HG03432 (cell line): ENCODE measurements at regions not wholly inside any gene's neighbourhood (a gene's known extent, or its start where the extent isn't known, plus 50 kb on each side); places are given as distances from the start of the nearest gene placed in this dataset.
"Not testable (repeated sequence)": the region's sequence is repeated elsewhere in the genome, so short reads cannot be mapped to it uniquely, and the experiment has no call there.

Experiments
- ATAC-seq: cut with Tn5 transposase; IDR thresholded peaks from one replicate; pipeline ENCODE4 v1.9.1; 2021; ENCODE audit warnings: mild to moderate bottlenecking, moderate library complexity; ENCODE audit not compliant: unreplicated experiment

DNA sequence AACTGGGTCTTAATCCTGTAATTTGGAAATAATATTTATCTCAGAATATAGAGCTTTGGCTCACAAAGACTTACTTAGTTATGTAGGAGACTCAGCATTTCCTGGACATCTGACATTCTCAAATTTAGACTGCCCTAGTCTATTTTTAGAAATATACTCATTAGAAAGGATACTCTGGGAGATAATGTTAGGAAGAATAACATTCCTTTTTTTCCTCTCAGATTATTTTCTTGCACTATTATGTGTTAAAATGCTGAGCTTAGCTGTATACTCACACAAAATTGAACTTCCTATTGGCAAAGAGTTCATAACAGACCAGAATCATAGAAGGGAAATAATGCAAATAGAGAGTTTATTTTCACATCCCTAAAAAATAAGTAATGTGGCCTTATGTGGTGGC lies 1424.9 kb upstream of the PCDH7 start:
- ATAC-seq = no peak

DNA sequence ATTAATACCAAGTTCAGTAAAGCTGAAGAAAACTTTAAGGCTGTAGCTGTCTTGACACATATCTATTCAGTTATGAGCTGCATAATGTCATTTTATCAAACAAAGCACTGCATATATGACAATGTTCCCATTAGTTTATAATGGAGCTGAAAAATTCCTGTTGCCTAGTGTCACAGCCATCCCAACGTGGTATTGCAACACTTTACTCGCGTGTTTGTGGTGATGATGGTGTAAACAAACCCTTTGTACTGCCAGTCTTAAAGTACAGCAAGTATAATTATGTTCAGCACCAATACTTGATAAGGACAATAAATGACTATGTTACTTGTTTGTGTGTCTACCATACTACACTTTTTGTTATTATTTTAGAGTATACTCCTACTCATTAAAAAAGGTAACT lies 1415.6 kb upstream of the PCDH7 start:
- no peak for ATAC-seq

GRCh38 chr4:29307256-29307655 lies 1412.9 kb upstream of the PCDH7 start:
- no peak for ATAC-seq

GRCh38 chr4:29307755-29308154 lies 1412.4 kb upstream of the PCDH7 start:
- no peak for ATAC-seq

GRCh38 chr4:29309050-29309449 lies 1411.1 kb upstream of the PCDH7 start:
- ATAC-seq = no peak

DNA sequence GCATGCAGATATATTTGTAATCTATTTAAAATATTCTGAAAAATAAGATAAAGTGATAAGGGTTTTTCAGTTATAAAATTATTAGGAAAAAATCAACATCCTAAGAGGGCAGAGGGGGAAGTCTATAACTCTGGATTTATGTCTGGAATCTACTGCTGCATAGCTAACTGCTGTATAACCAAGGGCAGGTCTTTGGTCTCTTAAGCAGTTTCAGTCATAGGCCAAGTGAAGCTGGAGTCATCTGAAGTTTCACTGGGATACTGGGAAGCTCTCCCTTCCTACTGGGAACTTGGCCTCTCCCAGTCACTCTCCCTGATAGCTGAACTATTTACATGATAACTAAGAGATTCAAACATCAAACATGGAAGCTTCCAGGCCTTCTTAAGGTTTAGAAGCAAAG lies 1409.9 kb upstream of the PCDH7 start:
- no peak for ATAC-seq

DNA sequence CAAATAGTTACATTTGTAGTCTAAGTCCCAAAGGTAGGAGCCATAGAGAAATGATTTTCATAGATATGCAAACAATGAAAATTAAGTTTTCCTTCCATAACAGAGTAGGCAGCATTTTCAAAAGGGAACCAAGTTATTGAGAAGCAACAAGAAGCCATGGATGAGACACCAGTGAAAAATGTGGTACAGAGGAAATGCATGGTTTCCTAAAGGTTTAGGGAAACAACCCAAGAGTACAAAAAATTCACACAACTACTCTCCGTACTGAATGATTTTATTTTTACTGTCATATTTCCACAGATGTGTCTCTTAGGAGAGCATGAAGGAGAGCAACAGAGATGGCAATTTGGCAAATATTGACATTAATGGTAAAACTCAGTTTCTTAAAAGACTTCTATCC lies 1408.9 kb upstream of the PCDH7 start:
- no peak for ATAC-seq

DNA sequence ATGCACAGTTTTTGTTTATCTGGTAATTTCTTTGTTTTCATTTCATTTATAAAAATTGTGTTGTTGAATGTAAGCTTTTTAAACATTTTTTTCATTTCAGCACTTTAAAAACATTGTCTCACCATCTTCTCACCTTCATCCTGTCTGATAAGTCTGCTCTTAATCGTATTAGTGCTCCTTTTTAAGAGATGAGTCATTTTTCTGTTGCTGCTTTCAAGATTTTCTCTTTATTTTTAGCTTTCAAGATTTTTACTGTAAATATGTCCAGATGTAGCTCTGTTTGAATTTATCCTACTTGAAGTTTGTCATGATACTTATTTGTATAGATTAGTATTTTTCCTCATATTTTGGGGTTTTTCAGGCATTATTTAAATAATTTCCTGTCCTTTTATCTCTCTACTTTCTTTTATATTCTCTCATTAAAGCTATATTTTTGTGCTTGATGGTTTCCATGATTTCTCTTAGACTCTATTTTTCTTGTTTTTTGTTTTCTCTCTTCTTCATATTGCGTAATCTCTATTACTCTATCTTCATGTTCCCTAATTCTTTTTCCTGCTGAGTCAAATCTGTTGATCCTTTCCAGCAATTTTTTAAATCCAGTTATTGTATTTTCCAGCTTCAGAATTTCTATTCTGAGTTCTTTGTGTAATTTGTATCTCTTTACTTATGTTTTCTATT lies 1400.4 kb upstream of the PCDH7 start:
- no peak for ATAC-seq

DNA sequence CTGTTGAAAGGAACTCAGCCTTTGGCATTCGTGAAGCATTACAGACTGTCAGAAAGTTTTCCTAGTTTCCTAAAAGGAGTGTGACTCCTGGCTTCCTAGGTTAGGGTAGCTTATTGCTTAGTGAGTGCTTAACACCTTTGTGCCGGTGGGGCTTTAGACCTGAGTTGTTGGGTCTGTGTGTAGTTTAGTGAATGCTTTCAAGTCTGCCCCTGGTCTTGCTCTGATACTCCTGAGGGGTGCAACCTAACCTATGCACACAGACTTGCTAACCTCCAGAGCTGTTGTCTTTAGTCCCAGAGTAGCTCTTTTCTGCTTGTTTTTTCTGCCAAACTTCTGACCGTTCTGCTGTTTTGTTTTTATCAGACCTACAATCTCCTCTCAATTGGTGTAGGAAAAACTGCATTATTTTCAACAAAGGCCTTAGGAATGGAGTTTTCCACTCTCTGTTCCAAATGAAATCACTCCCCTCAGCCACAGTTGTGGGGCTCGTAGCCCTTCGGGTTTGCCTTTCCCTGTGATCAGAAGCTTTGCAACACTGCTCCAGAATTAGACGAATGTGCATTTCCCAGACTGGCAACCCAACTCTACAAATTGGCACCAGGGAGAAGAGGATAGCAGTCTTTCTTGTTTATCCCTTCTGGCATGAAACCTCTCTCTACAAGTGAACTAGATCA lies 1399.1 kb upstream of the PCDH7 start:
- no peak for ATAC-seq

GRCh38 chr4:29326004-29326403 lies 1394.2 kb upstream of the PCDH7 start:
- no peak for ATAC-seq

DNA sequence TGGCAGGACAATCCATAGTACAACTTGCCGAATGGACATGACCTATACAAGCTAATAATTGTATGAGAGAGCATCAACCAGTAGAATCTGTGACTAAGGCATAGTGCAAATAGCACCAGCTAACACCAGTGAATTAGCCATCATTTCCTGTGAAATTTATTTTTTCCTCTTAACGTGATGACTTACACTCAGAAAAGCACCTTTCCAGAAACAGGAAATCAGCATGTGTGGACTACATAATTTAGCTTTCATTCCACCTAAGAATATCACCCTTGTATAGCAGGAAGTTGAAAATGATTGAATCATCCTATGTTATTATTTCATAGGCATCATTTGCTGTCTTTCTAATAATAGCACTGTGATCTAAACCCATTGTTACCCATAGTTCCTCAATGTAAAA lies 1393.4 kb upstream of the PCDH7 start:
- no peak for ATAC-seq

DNA sequence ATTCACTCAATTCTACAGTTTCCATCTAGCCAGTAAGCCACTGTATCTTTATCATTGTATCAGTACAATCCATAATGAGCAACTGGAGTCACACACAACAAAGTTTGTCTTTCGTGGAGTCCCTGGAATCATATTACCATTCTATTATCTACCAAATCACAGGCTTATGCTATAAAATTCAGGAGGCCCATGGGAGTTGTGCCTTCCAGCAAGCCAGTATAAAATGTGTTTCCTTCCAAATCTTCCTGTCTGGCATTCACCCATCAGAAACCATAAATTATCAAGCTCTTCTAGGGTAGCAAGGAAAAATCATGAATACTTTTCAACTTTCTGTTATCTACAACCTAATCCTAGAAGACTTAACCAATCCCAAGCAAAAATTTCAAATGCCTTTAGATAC lies 1383.3 kb upstream of the PCDH7 start:
- ATAC-seq = no peak

DNA sequence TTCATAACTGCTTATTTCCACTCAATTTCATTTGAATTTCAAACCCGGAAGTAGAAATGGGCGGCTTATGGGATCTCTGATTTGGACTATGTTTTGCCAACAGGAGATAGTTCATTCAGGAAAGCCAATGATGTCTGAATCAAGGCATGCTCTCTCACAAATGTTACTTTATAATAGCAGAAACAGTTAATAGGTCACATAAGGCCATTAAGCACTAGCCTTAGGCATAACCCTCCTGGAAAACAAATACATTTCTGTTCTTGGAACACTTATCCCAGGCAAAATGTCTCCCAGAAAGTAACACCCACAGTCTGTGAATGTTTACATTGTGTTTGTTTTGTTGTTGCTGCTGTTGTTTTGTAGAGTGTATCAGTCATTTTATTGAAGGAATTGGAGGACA lies 1347.2 kb upstream of the PCDH7 start:
- ATAC-seq = no peak

DNA sequence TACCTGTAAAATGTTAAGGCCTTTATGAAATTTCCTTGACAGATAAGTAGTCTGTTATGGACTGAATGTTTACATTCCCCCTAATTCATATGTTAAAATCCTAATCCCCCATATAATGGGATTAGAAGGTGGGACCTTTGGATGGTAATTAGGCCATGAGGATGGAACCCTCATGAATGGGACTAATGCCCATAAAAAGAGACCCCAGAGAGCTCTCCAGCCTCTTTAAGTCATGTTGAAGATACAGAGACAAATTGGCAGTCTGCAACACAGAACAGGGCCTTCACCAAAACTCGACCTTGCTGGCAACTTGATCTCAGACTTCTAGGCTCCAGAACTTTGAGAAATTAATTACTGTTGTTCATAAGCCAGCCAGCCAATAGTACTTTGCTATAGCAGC lies 1344.5 kb upstream of the PCDH7 start:
- no peak for ATAC-seq

DNA sequence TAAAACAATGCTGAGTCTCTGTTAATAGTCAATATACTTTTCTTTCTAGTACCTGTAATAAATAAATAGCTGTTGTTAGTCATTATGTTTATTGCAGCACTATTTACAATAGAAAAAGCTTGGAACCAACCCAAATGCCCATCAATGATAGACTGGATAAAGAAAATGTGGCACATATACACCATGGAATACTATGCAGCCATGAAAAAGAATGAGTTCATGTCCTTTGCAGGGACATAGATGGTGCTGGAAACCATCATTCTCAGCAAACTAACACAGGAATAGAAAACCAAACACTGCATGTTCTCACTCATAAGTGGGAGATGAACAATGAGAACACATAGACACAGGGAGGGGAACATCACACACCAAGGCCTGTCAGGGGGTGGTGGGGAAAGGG lies 1341.9 kb upstream of the PCDH7 start:
- ATAC-seq = not testable (repeated sequence)

DNA sequence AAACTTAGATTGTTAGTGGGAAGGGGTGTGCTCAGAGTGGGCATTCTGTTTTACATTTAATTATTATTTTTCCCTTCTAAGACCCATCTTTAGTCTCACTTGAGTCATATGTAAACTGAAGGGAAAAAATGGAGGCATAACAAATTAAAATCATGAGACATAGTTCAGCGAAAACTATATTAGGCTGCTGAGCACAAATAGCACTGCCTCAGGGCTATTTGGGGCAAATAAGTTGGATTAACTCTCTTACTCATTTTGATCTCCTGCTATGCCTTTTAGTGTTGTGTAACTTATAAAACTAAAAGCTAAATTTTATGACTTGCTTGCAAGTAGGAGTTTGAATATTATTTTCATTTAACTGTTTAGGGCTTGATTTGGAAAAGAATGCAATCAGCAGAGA lies 1329.2 kb upstream of the PCDH7 start:
- ATAC-seq = no peak

- ATAC-seq = no peak
Observed at GRCh38 chr4:29405116-29405515, 1315.1 kb upstream of the PCDH7 start.

- ATAC-seq = no peak
Observed at GRCh38 chr4:29415771-29416170, 1304.4 kb upstream of the PCDH7 start.

DNA sequence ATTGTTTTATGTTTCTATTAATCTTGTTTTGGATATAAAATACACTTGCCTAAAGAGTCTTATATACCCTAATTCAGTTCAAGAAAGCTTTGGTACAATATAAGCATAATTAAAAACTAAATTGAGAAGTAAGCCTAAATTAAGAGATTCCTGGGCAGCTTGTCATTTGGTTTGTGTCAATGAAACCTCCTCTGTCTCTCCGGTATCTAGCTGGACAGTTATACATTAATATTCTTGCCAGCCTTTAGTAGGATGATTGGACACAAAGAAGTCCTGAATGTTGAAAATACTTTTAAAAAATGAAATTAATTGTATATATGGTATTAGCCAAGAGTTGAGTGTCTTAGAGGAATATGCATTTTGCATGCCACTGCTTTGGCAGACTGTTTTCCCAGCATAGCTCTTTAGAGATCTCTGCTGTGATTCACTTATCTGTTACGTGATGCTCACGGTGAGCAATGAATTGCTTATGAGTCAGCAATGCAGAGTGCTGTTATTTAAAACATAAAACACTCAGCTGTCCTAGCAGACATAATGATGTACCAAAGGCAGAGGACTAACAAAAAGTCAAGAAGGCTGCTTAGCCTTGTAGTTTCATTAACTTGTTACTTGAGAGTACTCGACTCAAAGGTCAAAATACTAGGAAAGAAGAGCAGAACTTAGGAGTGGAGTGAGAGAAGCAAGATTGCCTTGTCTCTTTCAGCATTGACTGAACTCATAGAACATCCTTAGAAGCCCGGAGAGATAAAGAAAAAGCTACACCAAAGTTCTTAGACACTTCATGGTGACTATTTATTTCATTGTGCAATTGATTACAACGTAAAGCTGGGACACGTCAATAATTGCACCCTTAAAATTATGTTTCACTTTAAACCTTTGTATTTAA lies 1296.1 kb upstream of the PCDH7 start:
- no peak for ATAC-seq

DNA sequence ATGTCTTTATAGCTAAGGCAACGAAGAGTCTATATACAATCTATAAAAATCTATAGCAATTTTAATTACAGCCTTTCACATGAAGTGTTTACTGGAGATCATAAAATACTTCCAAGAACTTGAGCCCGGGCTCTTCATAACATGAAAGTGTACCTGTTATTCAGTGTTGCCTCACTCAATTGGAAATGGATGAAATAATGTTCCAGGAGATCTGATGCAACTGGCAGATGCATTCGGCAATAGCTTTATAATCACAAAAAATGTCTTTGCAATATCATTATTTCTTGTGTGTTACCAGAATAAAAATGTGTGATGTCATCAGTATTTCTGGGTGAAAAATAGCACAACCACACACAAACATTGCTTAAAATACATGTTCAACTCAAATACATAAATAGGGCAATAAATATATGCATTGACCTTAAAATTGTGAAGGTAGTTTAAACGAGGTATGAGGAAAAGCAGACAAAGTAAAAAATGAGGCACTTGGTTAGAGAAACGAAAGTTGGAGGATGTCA lies 1266.8 kb upstream of the PCDH7 start:
- ATAC-seq = no peak

DNA sequence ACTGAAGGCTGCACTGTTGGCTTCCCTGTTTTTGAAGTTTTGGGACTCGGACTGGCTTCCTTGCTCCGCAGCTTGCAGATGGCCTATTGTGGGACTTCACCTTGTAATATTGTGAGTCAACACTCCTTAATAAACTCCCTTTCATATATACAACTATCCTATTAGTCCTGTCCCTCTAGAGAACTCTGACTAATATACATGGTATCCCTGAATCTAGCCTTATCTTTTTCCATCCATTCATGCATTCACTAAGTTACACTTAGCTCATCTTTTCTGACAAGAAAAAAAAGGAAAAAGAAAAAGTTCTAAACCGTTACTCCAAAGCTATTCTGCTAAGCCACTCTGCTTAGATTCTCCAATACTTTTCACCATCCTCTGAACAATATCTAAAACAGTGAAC lies 1260.2 kb upstream of the PCDH7 start:
- ATAC-seq = no peak
